ENCODE measurements at regions not wholly inside any gene's neighbourhood (a gene's known extent, or its start where the extent isn't known, plus 50 kb on each side); places are given as distances from the start of the nearest gene placed in this dataset.

DNA sequence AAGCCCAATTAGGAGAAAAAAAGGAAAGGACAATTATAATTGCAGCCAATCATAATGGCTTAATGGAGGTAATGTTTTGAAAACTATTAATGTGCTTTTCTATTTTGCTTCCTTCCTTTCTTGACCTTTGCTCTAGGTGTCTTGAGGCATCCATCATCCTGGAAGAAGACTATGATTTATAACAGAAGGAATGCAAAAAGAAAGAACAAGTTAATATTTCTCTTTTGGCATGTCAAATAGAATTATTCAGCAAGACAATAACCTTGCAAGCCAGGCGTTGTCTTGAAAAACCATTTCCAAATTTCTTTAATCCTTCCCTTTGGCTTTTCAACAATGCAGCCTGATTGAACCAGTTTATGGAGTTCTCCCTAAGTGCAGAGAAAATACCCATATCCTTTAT is 107.7 kb upstream of the USP24 start:
- Histone ChIP-seq H3K9me3 (replicated peaks; ENCODE audit: control insufficient read depth, insufficient read depth, low read length) (no peaks in the 10 kb centered on the region), H3K27me3 (replicated peaks in 1 of 2; ENCODE audit: control insufficient read depth in 2 of 2, insufficient read depth in 2 of 2, low read length in 1 of 2) (no peaks in the 10 kb centered on the region; a peak in 1 of 4 replicates), H3K9ac (ENCODE audit: control insufficient read depth, insufficient read depth, low read length) (no peak overlapping the region), H3K36me3 (ENCODE audit: control insufficient read depth in 2 of 2, insufficient read depth in 2 of 2, low read length in 1 of 2) (no peaks in the 10 kb centered on the region), H3K4me3 (no peak overlapping the region), H3K4me2 (ENCODE audit: control insufficient read depth, insufficient read depth) (no peak overlapping the region), H3K4me1 (ENCODE audit: control insufficient read depth, insufficient read depth, low read length) (no peaks in the 10 kb centered on the region), H3K27ac (ENCODE audit: control insufficient read depth, insufficient read depth) (no peak overlapping the region), H3K79me2 (ENCODE audit: control insufficient read depth, insufficient read depth, low read length) (no peaks in the 10 kb centered on the region), H2AFZ (ENCODE audit: control insufficient read depth, low read depth, low read length) (no peak overlapping the region), H4K20me1 (ENCODE audit: control insufficient read depth, insufficient read depth) (no peaks in the 10 kb centered on the region)
- no TSS peak for BruUV-seq (replicated peaks)
- in situ Hi-C loops (cut with MboI) (no loop called here), intact Hi-C loops (cut with micrococcal nuclease; ENCODE audit: unreplicated experiment) (no loop called here)
- POLR2A ChIA-PET: no interaction called here
- 0% methylated on average over 1 of the region's 1 CpG for WGBS (ENCODE audit: insufficient coverage, insufficient replicate concordance, low lambda C conversion rate, missing lambda C conversion rate)
- TF ChIP-seq FOS (IDR thresholded peaks at IDR 0.05; ENCODE audit: borderline replicate concordance, extremely low read depth, insufficient read length): no peak
- no peak for TF ChIP-seq SPI1 (IDR thresholded peaks at IDR 0.05; ENCODE audit: borderline replicate concordance, insufficient read depth, low read depth, low read length)
- TF ChIP-seq HDGF (IDR thresholded peaks at IDR 0.05): no peak
- no peak for TF ChIP-seq SMC3 (IDR thresholded peaks at IDR 0.05; ENCODE audit: borderline replicate concordance, low read length)
- no peak for TF ChIP-seq DPF2 (IDR thresholded peaks at IDR 0.05)
- no peak for TF ChIP-seq E2F8 (IDR thresholded peaks at IDR 0.05; ENCODE audit: low read depth, partially characterized antibody)
- TF ChIP-seq WRNIP1 (IDR thresholded peaks at IDR 0.05; ENCODE audit: borderline replicate concordance, low read depth, low read length): no peak
- RAD21 ChIA-PET (ENCODE audit: unreplicated experiment): no interaction called here
- no peak for ATAC-seq
- FAIRE-seq: no peak
- DNase-seq (ENCODE audit: low read depth, low spot score): no peak
- SMC1A ChIA-PET (ENCODE audit: uncharacterized antibody, unreplicated experiment): interaction anchor here (1.0 kb wide), 1 partner anchor 15 kb away, joined by 3 read pairs; no protein-coding TSS in a partner anchor
- CTCF ChIA-PET: interaction anchor here (1.0 kb wide), 1 partner anchor 15 kb away, joined by 4 read pairs; no protein-coding TSS in a partner anchor
